Endothelial cell of umbilical vein (primary cell): ENCODE measurements at regions not wholly inside any gene's neighbourhood (a gene's known extent, or its start where the extent isn't known, plus 50 kb on each side); places are given as distances from the start of the nearest gene placed in this dataset.

Source experiments
- BruUV-seq: library from RNA; stranded (reverse); fragments of 400-500 nt; replicated peaks from 2 replicates; lab custom pipeline; 2021; lab: Mats Ljungman, UMichigan
- CTCF ChIA-PET: fragments of 300-600, 350-600 bp; sonication (Branson Sonifier 250); formaldehyde crosslinking; loops from one replicate; lab custom pipeline; 2021; ENCODE audit warnings: antibody characterized with exemption, inconsistent platforms; lab: Charles Lee
- POLR2A ChIA-PET: fragments of 300-600, 350-600 bp; sonication (Branson Sonifier 250); formaldehyde crosslinking; loops from one replicate; lab custom pipeline; 2021; ENCODE audit warnings: antibody characterized with exemption, inconsistent platforms; lab: Charles Lee
- DNase-seq: peaks from one replicate; pipeline ENCODE4 v3.0.0-alpha.2; 2011; ENCODE audit warnings: low read depth, low spot score
- FAIRE-seq: peaks from 2 replicates; lab custom pipeline; 2011; peaks lifted over from hg19 to GRCh38; lab: Jason Lieb, UNC
- H2AFZ ChIP-seq: 2 replicates; pipeline ENCODE4 v1.6.0; 2012; ENCODE audit warnings: low read depth, low read length, control low read depth, inconsistent platforms
- H3K27ac ChIP-seq: 2 replicates; pipeline ENCODE4 v1.5.1; 2011; ENCODE audit warnings: low read depth, mild to moderate bottlenecking, control low read depth, low read length, moderate library complexity; ENCODE audit not compliant: insufficient read depth
- H3K27me3 ChIP-seq, 2 experiments: 2 replicates each; pipeline versions ENCODE4 v1.6.0 to v1.6.1; 2011; ENCODE audit warnings: low read length in 2 of 2, mixed read lengths in 1 of 2; ENCODE audit not compliant: control insufficient read depth in 2 of 2, insufficient read depth in 2 of 2
- H3K36me3 ChIP-seq, 2 experiments: 2 replicates in 1 of 2; 3 replicates in 1 of 2; pipeline ENCODE4 v1.5.1; 2011; ENCODE audit warnings: low read length in 2 of 2, mild to moderate bottlenecking in 1 of 2, moderate library complexity in 1 of 2; ENCODE audit not compliant: control insufficient read depth in 2 of 2, insufficient read depth in 2 of 2; ENCODE audit errors: extremely low read depth in 1 of 2
- H3K4me1 ChIP-seq: 3 replicates; pipeline ENCODE4 v1.5.1; 2011; ENCODE audit warnings: mild to moderate bottlenecking, low read length; ENCODE audit not compliant: control insufficient read depth, insufficient read depth; ENCODE audit errors: extremely low read depth
- H3K4me2 ChIP-seq: 2 replicates; pipeline ENCODE4 v1.6.1; 2011; ENCODE audit warnings: low read length, control low read depth, mixed read lengths; ENCODE audit not compliant: insufficient read depth
- H3K4me3 ChIP-seq, 3 experiments: fragments of 200-600 bp in 1 of 3; sonication (generic), shearing (Covaris generic) in 1 of 3; replicated peaks in 1 of 3; 2 replicates each; pipeline ENCODE4 v1.5.1; 2011 to 2016; ENCODE audit warnings: control low read depth in 3 of 3, low read length in 3 of 3, mild to moderate bottlenecking in 2 of 3, inconsistent platforms in 1 of 3, low read depth in 1 of 3, moderate library complexity in 1 of 3; ENCODE audit not compliant: insufficient read depth in 1 of 3
- H3K79me2 ChIP-seq: 2 replicates; pipeline ENCODE4 v1.6.0; 2012; ENCODE audit warnings: low read length, inconsistent platforms; ENCODE audit not compliant: control insufficient read depth, insufficient read depth
- H3K9ac ChIP-seq: replicated peaks from 2 replicates; pipeline ENCODE3; 2011; ENCODE audit warnings: low read length, control low read depth; ENCODE audit not compliant: insufficient read depth; ENCODE audit errors: extremely low read depth
- H3K9me1 ChIP-seq: replicated peaks from 3 replicates; pipeline ENCODE4 v1.6.0; 2011; ENCODE audit warnings: mild to moderate bottlenecking, low read length; ENCODE audit not compliant: control insufficient read depth, insufficient read depth; ENCODE audit errors: extremely low read depth
- H3K9me3 ChIP-seq: replicated peaks from 2 replicates; pipeline ENCODE4 v1.5.1; 2012; ENCODE audit warnings: low read length, inconsistent platforms; ENCODE audit not compliant: control insufficient read depth, insufficient read depth
- H4K20me1 ChIP-seq: replicated peaks from 2 replicates; pipeline ENCODE3; 2011; ENCODE audit warnings: mild to moderate bottlenecking, low read length; ENCODE audit not compliant: control insufficient read depth, insufficient read depth; ENCODE audit errors: extremely low read depth
- CTCF ChIP-seq, 2 donors: IDR thresholded peaks; 1 replicate in 1 of 2; 2 replicates in 1 of 2; pipeline ENCODE4 v1.5.1; 2011; ENCODE audit warnings: low read length in 2 of 2, mild to moderate bottlenecking in 2 of 2, moderate library complexity in 2 of 2, control low read depth in 1 of 2, inconsistent platforms in 1 of 2, low read depth in 1 of 2; ENCODE audit not compliant: insufficient read depth in 1 of 2; ENCODE audit errors: extremely low read depth in 1 of 2
- EZH2 ChIP-seq: IDR thresholded peaks from 2 replicates; pipeline ENCODE4 v1.6.1; 2012; ENCODE audit warnings: borderline replicate concordance, low read depth, mild to moderate bottlenecking, moderate library complexity, low read length, inconsistent platforms; ENCODE audit not compliant: severe bottlenecking
- FOS ChIP-seq: IDR thresholded peaks from 2 replicates; pipeline ENCODE4 v1.6.1; 2011; ENCODE audit warnings: mild to moderate bottlenecking, low read length, moderate library complexity, borderline replicate concordance; ENCODE audit not compliant: insufficient read depth
- GATA2 ChIP-seq: IDR thresholded peaks from 2 replicates; pipeline ENCODE4 v1.7.0; 2011; ENCODE audit warnings: low read depth, mild to moderate bottlenecking, moderate library complexity, mixed read lengths, low read length; ENCODE audit not compliant: insufficient read length, insufficient read depth
- JUN ChIP-seq: IDR thresholded peaks from 2 replicates; pipeline ENCODE4 v1.6.1; 2011; ENCODE audit warnings: borderline replicate concordance, low read depth; ENCODE audit not compliant: insufficient read length, insufficient read depth
- MYC ChIP-seq: IDR thresholded peaks from one replicate; pipeline ENCODE4 v1.6.1; 2011; ENCODE audit warnings: mild to moderate bottlenecking, low read depth, low read length
- POLR2A ChIP-seq: IDR thresholded peaks from 2 replicates; pipeline ENCODE4 v1.6.1; 2012; ENCODE audit warnings: low read depth, mild to moderate bottlenecking, control low read depth, low read length
- POLR2AphosphoS5 ChIP-seq: IDR thresholded peaks from 2 replicates; pipeline ENCODE4 v1.6.1; 2012; ENCODE audit warnings: low read depth, mild to moderate bottlenecking, control low read depth, low read length, moderate library complexity; ENCODE audit not compliant: insufficient read depth
- dilution Hi-C: fragments of 300-500 bp; cut with MboI; formaldehyde crosslinking; loops from one replicate; pipeline ENCODE4 v1.15.0; 2019; ENCODE audit warnings: low sequenced_read_pairs; ENCODE audit not compliant: extremely low pct_ligation_motif_present
- intact Hi-C: fragments of 100-400 bp; cut with micrococcal nuclease; formaldehyde crosslinking; loops from one replicate; pipeline ENCODE4 v1.10.0; 2022
- TF ChIP-seq, protein P1 (sequence below): IDR thresholded peaks from 2 replicates; pipeline ENCODE4 v1.6.1; 2011; ENCODE audit not compliant: insufficient read depth, insufficient read length

- H3K36me3 ChIP-seq, result no peaks in the 10 kb centered on the region
- ChIA-PET CTCF (interaction anchor here (0.6 to 2.5 kb wide), 7 partner anchors 9 to 393 kb away, joined by 3 to 11 read pairs (median 3); no protein-coding TSS in a partner anchor), POLR2A (no interaction called here)
- H2AFZ ChIP-seq, result no peak overlapping the region
- dilution Hi-C loops (no loop called here), intact Hi-C loops (no loop called here)
- no peak overlapping the region for H3K27ac ChIP-seq
- FAIRE-seq (no peak), DNase-seq (no peak)
- TF ChIP-seq CTCF (IDR thresholded peaks at IDR 0.05; ENCODE audit: extremely low read depth in 1 of 2, insufficient read depth in 1 of 2, low read depth in 1 of 2, low read length in 2 of 2) (no peak), EZH2 (no peak), GATA2 (no peak), JUN (no peak), MYC (no peak), FOS (no peak), POLR2A (no peak), POLR2AphosphoS5 (no peak)
- TF ChIP-seq, protein P1, sequence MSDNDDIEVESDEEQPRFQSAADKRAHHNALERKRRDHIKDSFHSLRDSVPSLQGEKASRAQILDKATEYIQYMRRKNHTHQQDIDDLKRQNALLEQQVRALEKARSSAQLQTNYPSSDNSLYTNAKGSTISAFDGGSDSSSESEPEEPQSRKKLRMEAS, result no peak
- no peak overlapping the region for H3K4me2 ChIP-seq
- H3K9me3 ChIP-seq, result no peaks in the 10 kb centered on the region
- no peak overlapping the region for H3K4me3 ChIP-seq
- H3K79me2 ChIP-seq, result no peaks in the 10 kb centered on the region
- no TSS peak for BruUV-seq
- H4K20me1 ChIP-seq, result no peaks in the 10 kb centered on the region
- H3K4me1 ChIP-seq, result no peaks in the 10 kb centered on the region
- H3K27me3 ChIP-seq, result peaks cover 0 to 2% of the 10 kb centered on the region in 2 experiments
- H3K9me1 ChIP-seq, result no peaks in the 10 kb centered on the region
- H3K9ac ChIP-seq, result no peak overlapping the region
Observed at GRCh38 chr3:159239059-159239458, 437.2 kb downstream of the MFSD1 start.
